K562 (cell line): ENCODE measurements at regions not wholly inside any gene's neighbourhood (a gene's known extent, or its start where the extent isn't known, plus 50 kb on each side); places are given as distances from the start of the nearest gene placed in this dataset.

Experiments used
- ATAC-seq: fragments of 200-7000 bp; cut with Tn5 transposase; 3 replicates; pipeline ENCODE4 v1.9.1; 2020; ENCODE audit warnings: moderate library complexity
- BruUV-seq: library from RNA; stranded (reverse); fragments of 400-500 nt; replicated peaks from 2 replicates; lab custom pipeline; 2021; lab: Mats Ljungman, UMichigan
- CTCF ChIA-PET: fragments of 300-600 bp; formaldehyde crosslinking; extraction: SDS; loops from one replicate; lab custom pipeline; 2021; ENCODE audit warnings: low intra/inter-chr PET ratio; lab: Yijun Ruan, JAX
- POLR2A ChIA-PET: fragments of 300-600, 350-650 bp; sonication (Branson Sonifier 250); formaldehyde crosslinking; extraction: SDS; loops from one replicate; lab custom pipeline; 2021; ENCODE audit warnings: antibody characterized with exemption, inconsistent platforms; lab: Yijun Ruan, JAX
- DNase-seq, 4 experiments: peaks; one replicate each; pipeline versions ENCODE4 v3.0.0 to v3.0.0-alpha.2; 2011 to 2018; ENCODE audit warnings: low spot score in 3 of 4, mixed read lengths in 3 of 4; ENCODE audit errors: extremely low read depth in 1 of 4
- FAIRE-seq: peaks from 2 replicates; lab custom pipeline; 2011; peaks lifted over from hg19 to GRCh38; lab: Jason Lieb, UNC
- H2AFZ ChIP-seq: 2 replicates; pipeline ENCODE4 v1.6.0; 2011; ENCODE audit warnings: low read depth, low read length, control low read depth, inconsistent platforms
- H3K27ac ChIP-seq: fragments of 200-600 bp; 3 replicates; pipeline ENCODE4 v1.8.0; 2011; ENCODE audit warnings: low read depth, mild to moderate bottlenecking, control low read depth, inconsistent platforms, low read length, moderate library complexity, mixed read lengths; ENCODE audit errors: extremely low read depth
- H3K27me3 ChIP-seq, 2 experiments: fragments of 300-600 bp in 1 of 2; 2 replicates in 1 of 2; 3 replicates in 1 of 2; pipeline versions ENCODE4 v1.6.0 to v1.8.0; 2011; ENCODE audit warnings: inconsistent platforms in 2 of 2, low read length in 2 of 2, mild to moderate bottlenecking in 1 of 2, mixed read lengths in 1 of 2, moderate library complexity in 1 of 2; ENCODE audit not compliant: control insufficient read depth in 2 of 2, insufficient read depth in 2 of 2
- H3K36me3 ChIP-seq: fragments of 300-600 bp; 3 replicates; pipeline ENCODE4 v1.8.0; 2011; ENCODE audit warnings: mild to moderate bottlenecking, low read length, inconsistent platforms; ENCODE audit not compliant: control insufficient read depth, insufficient read depth
- H3K4me1 ChIP-seq, 2 experiments: fragments of 200-600 bp in 1 of 2; replicated peaks in 1 of 2; 2 replicates in 1 of 2; 3 replicates in 1 of 2; pipeline versions ENCODE4 v1.5.1 to v1.8.0; 2011; ENCODE audit warnings: inconsistent platforms in 2 of 2, low read length in 2 of 2, mild to moderate bottlenecking in 1 of 2, mixed read lengths in 1 of 2, moderate library complexity in 1 of 2; ENCODE audit not compliant: control insufficient read depth in 2 of 2, insufficient read depth in 2 of 2
- H3K4me2 ChIP-seq: 2 replicates; pipeline ENCODE4 v1.6.1; 2011; ENCODE audit warnings: low read length, control low read depth, inconsistent platforms, mixed read lengths; ENCODE audit not compliant: insufficient read depth
- H3K4me3 ChIP-seq: fragments of 200-600 bp; sonication (generic), shearing (Covaris generic); 2 replicates; pipeline ENCODE4 v1.5.1; 2016; ENCODE audit warnings: control low read depth, inconsistent platforms
- H3K79me2 ChIP-seq: fragments of 200-600 bp; 3 replicates; pipeline ENCODE4 v1.8.0; 2011; ENCODE audit warnings: low read length, inconsistent platforms; ENCODE audit not compliant: control insufficient read depth, insufficient read depth
- H3K9ac ChIP-seq, 2 experiments: 2 replicates each; pipeline versions ENCODE4 v1.6.0 to v1.6.1; 2011; ENCODE audit warnings: low read depth in 2 of 2, low read length in 2 of 2, control low read depth in 1 of 2, inconsistent platforms in 1 of 2, mild to moderate bottlenecking in 1 of 2, mixed read lengths in 1 of 2; ENCODE audit not compliant: insufficient read depth in 1 of 2
- H3K9me1 ChIP-seq: one replicate; pipeline ENCODE4 v1.6.0; 2011; ENCODE audit warnings: inconsistent platforms, mild to moderate bottlenecking, low read length, moderate library complexity; ENCODE audit not compliant: control insufficient read depth, insufficient read depth
- H3K9me3 ChIP-seq: replicated peaks from 2 replicates; pipeline ENCODE4 v1.5.1; 2011; ENCODE audit warnings: low read depth, low read length, inconsistent platforms; ENCODE audit not compliant: control insufficient read depth, insufficient read depth
- H4K20me1 ChIP-seq: replicated peaks from 2 replicates; pipeline ENCODE4 v1.6.1; 2011; ENCODE audit warnings: low read length, inconsistent platforms, mixed read lengths; ENCODE audit not compliant: control insufficient read depth, insufficient read depth
- CBX2 ChIP-seq: fragments of 200-600 bp; sonication (generic); IDR thresholded peaks from one replicate; pipeline ENCODE4 v1.6.1; 2012; ENCODE audit warnings: mild to moderate bottlenecking, low read length, inconsistent platforms; ENCODE audit not compliant: insufficient read depth, poor library complexity, severe bottlenecking
- ETV1 ChIP-seq: fragments of 450-650 bp; conservative IDR thresholded peaks from 2 replicates; pipeline ENCODE4 v1.6.1; 2016; ENCODE audit warnings: missing genetic modification characterization, control low read depth, low read depth, missing compliant biosample characterization
- FOXP1 ChIP-seq: sonication (generic); formaldehyde crosslinking; IDR thresholded peaks from 2 replicates; pipeline ENCODE4 v1.8.0; 2022; ENCODE audit warnings: mild to moderate bottlenecking, missing genetic modification reagents
- MTF1 ChIP-seq: fragments of 250-450 bp; sonication (Bioruptor Pico); IDR thresholded peaks from 2 replicates; pipeline ENCODE4 v1.9.0; 2021; ENCODE audit warnings: moderate library complexity, mild to moderate bottlenecking, inconsistent platforms, borderline replicate concordance
- RBM39 ChIP-seq: fragments of 200-400 bp; formaldehyde crosslinking; optimal IDR thresholded peaks from 2 replicates; pipeline ENCODE3; 2018; ENCODE audit warnings: low read depth, low read length
- SRSF7 ChIP-seq: fragments of 200-400 bp; formaldehyde crosslinking; optimal IDR thresholded peaks from 2 replicates; pipeline ENCODE3; 2017; ENCODE audit warnings: mild to moderate bottlenecking, low read depth, low read length
- SRSF9 ChIP-seq: fragments of 200-400 bp; formaldehyde crosslinking; IDR thresholded peaks from 2 replicates; pipeline ENCODE4 v1.6.1; 2017; ENCODE audit warnings: low read depth, low read length, borderline replicate concordance
- YBX1 ChIP-seq: fragments of 450-650 bp; IDR thresholded peaks from 2 replicates; pipeline ENCODE4 v1.7.1; 2016; ENCODE audit warnings: mild to moderate bottlenecking
- ZBTB1 ChIP-seq: sonication (generic); formaldehyde crosslinking; IDR thresholded peaks from 2 replicates; pipeline ENCODE4 v1.8.1; 2023; ENCODE audit warnings: missing genetic modification reagents, low read depth, mild to moderate bottlenecking, borderline replicate concordance
- ZNF165 ChIP-seq: fragments of 250-450 bp; sonication (Bioruptor Pico); IDR thresholded peaks from 2 replicates; pipeline ENCODE4 v1.4.0; 2020; ENCODE audit warnings: borderline replicate concordance
- ZNF175 ChIP-seq: fragments of 200-800 bp; sonication (Bioruptor generic); IDR thresholded peaks from 2 replicates; pipeline ENCODE4 v1.6.1; 2016; ENCODE audit warnings: low read depth, mild to moderate bottlenecking, missing genetic modification characterization, missing compliant biosample characterization
- ZNF445 ChIP-seq: fragments of 250-450 bp; sonication (Bioruptor Pico); IDR thresholded peaks from 2 replicates; pipeline ENCODE4 v1.4.0; 2020; ENCODE audit warnings: low read depth, mild to moderate bottlenecking, moderate library complexity
- WGBS: fragments of 100-300 bp; shearing (Covaris generic); methylation state at CpG from one replicate; pipeline ENCODE4 v1.1.6; 2016; ENCODE audit warnings: low coverage, mixed read lengths; ENCODE audit not compliant: insufficient coverage; ENCODE audit errors: missing lambda C conversion rate; 5-methylcytosine and 5-hydroxymethylcytosine counted together
- in situ Hi-C: fragments of 300-500 bp; cut with MboI; formaldehyde crosslinking; loops from 4 replicates; pipeline ENCODE4 v1.15.0; 2018; ENCODE audit warnings: inconsistent platforms, mixed read lengths
- intact Hi-C: fragments of 100-400 bp; cut with micrococcal nuclease; formaldehyde crosslinking; loops from 2 replicates; pipeline ENCODE4 v1.14.2; 2022

GRCh38 chr7:119681336-119681735 is 591.6 kb upstream of the KCND2 start (continued):
- TF ChIP-seq MTF1 (CRISPR knock-in tag), result no peak

- intact Hi-C loops, result no loop called here
Observed at GRCh38 chr7:119684763-119685162, 588.2 kb upstream of the KCND2 start.

DNA sequence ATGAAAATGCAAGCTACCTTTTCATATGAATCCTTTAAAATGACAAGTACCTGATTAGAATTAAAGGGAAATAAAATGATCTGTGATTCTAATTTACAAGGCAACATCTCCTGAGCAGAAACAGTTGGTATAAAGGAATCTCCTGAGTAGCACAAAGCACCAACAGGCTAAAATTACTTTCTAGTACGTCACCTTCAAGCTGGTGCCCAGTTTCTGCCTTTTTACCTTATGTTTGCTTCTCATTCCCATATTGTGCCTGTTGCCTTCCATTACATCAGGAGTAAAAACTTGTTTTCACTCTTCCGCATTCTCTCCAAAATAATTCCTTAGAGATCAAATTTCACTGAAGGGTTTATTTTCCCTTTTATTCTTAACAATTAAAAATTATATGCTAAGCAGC is 587.1 kb upstream of the KCND2 start:
- Histone ChIP-seq H2AFZ (no peak overlapping the region), H3K9me3 (no peaks in the 10 kb centered on the region), H3K79me2 (no peaks in the 10 kb centered on the region), H3K4me2 (no peak overlapping the region), H3K36me3 (no peaks in the 10 kb centered on the region), H3K27me3 (no peaks in the 10 kb centered on the region), H4K20me1 (no peaks in the 10 kb centered on the region), H3K9me1 (no peaks in the 10 kb centered on the region), H3K4me1 (no peaks in the 10 kb centered on the region), H3K9ac (no peak overlapping the region), H3K4me3 (no peak overlapping the region), H3K27ac (no peak overlapping the region)
- intact Hi-C loops (no loop called here), in situ Hi-C loops (no loop called here)
- no TSS peak for BruUV-seq
- POLR2A ChIA-PET, result no interaction called here
- no peak for ATAC-seq
- FAIRE-seq, result no peak
- 58% methylated on average over 2 of the region's 2 CpGs for WGBS
- CTCF ChIA-PET, result no interaction called here
- no peak for DNase-seq
- TF ChIP-seq ZBTB1 (CRISPR knock-in tag) (no peak), FOXP1 (CRISPR knock-in tag) (no peak), ETV1 (tag) (no peak), MTF1 (CRISPR knock-in tag) (no peak)

More at GRCh38 chr7:119684763-119685162, 588.2 kb upstream of the KCND2 start:
- Histone ChIP-seq H3K36me3 (no peaks in the 10 kb centered on the region), H3K9me3 (no peaks in the 10 kb centered on the region), H3K9me1 (no peaks in the 10 kb centered on the region), H2AFZ (no peak overlapping the region), H4K20me1 (no peaks in the 10 kb centered on the region), H3K27me3 (no peaks in the 10 kb centered on the region), H3K27ac (no peak overlapping the region), H3K4me3 (no peak overlapping the region), H3K4me2 (no peak overlapping the region), H3K9ac (no peak overlapping the region), H3K79me2 (no peaks in the 10 kb centered on the region), H3K4me1 (no peaks in the 10 kb centered on the region)
- no peak for ATAC-seq
- no TSS peak for BruUV-seq
- CTCF ChIA-PET, result no interaction called here
- no peak for DNase-seq
- FAIRE-seq, result no peak
- TF ChIP-seq CBX2, result no peak
- no peak for TF ChIP-seq ZNF445
- no peak for TF ChIP-seq SRSF9
- no peak for TF ChIP-seq YBX1
- TF ChIP-seq ZNF165, result no peak
- no peak for TF ChIP-seq SRSF7
- no peak for TF ChIP-seq ZNF175 (CRISPR knock-in tag)
- no peak for TF ChIP-seq RBM39
- in situ Hi-C loops, result no loop called here
- POLR2A ChIA-PET, result no interaction called here
